ENCODE measurements at regions not wholly inside any gene's neighbourhood (a gene's known extent, or its start where the extent isn't known, plus 50 kb on each side); places are given as distances from the start of the nearest gene placed in this dataset.

- DNase-seq (ENCODE audit: low spot score): no peak
Measured at GRCh38 chr4:178028481-178028880, 586.2 kb upstream of the AGA start.

- DNase-seq (ENCODE audit: low spot score): peak; percentile 20
Measured at GRCh38 chr4:178037459-178038214, 595.4 kb upstream of the AGA start.

DNA sequence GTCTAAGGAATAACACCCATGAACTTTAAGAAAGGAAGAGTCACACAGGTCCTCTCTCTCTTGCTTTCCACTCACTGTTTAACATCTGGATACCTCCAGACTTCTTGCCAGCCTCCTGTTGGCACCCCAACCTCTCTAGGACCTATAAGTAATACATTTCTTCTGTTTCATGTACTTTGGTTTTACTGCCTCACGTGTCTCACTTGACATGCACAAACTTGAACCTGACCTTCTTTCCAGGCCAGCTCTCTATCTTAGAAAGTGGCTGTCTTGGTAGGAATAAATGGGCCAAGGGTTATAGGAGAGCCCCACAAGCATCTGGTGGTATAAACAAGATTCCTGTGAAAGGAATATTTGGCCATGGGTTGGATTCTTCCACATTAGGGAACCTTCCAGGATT lies 614.8 kb upstream of the AGA start:
- DNase-seq (ENCODE audit: low spot score): no peak

GRCh38 chr4:178063568-178063967 lies 621.3 kb upstream of the AGA start:
- no peak for DNase-seq (ENCODE audit: low spot score)

- peak; percentile 31 for DNase-seq (ENCODE audit: low spot score)
Measured at GRCh38 chr4:178066338-178066941, 624.2 kb upstream of the AGA start.

GRCh38 chr4:178068136-178068535 lies 625.9 kb upstream of the AGA start:
- DNase-seq (ENCODE audit: low spot score): no peak

DNA sequence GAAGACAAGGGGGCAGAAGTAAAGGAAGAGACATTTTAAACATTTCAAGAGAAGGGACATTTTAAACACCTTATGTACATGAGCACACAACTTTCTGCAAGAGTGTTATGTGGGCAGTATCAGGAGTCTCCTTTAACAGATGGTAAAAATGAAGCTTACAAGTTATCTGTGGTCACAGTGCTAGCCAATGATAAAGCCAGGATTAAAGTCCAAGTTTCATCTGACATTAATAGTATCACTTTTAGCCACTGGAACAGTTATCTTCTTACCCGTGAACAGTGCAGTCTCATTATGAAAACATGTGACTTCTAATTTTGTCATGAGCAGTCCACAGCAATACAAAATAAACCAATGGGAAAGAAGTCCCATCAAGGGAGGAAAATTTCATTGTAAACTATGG lies 627.9 kb upstream of the AGA start:
- DNase-seq (ENCODE audit: low spot score): no peak

- no peak for DNase-seq (ENCODE audit: low spot score)
Measured at GRCh38 chr4:178080312-178080711, 638.1 kb upstream of the AGA start.

DNA sequence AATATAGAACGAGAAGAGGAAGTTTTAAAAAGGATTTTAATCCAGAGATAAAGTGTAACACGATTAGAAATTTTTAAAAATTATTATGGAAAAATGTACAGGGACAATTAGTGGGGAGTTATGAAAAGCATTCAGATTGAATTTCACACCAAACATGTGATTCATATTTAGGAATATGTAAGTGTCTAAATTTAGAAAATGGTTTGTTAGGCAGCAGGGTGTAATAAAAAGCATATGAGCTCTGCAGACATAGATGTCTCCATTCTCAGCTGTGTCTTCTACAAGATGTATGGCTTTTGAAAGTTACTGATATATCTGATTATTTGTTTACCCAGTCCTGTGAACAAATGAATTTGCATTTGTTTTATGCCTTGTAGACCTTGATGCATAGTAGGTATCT lies 638.9 kb upstream of the AGA start:
- DNase-seq (ENCODE audit: low spot score): no peak

GRCh38 chr4:178081896-178082295 lies 639.7 kb upstream of the AGA start:
- no peak for DNase-seq (ENCODE audit: low spot score)

- no peak for DNase-seq (ENCODE audit: low spot score)
Measured at GRCh38 chr4:178082906-178083305, 640.7 kb upstream of the AGA start.

DNA sequence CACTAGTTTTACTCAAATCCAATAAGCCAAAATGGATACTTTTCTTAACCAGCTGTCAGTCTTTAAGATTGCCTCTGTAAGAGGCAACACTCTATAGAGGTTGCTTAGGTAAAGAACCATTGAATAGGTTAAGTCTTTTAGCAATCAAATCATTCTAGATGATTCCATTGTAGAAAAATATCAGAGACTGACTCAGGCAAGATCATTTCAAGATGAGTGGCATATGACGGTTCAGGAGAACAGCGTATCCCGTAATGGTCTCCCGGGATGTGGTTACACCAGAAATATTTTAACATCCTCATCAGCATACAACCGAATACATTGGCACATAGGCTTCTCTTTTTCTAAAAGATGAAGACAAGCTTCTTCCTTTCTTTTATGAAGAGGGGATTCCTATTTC lies 641.7 kb upstream of the AGA start:
- no peak for DNase-seq (ENCODE audit: low spot score)

DNA sequence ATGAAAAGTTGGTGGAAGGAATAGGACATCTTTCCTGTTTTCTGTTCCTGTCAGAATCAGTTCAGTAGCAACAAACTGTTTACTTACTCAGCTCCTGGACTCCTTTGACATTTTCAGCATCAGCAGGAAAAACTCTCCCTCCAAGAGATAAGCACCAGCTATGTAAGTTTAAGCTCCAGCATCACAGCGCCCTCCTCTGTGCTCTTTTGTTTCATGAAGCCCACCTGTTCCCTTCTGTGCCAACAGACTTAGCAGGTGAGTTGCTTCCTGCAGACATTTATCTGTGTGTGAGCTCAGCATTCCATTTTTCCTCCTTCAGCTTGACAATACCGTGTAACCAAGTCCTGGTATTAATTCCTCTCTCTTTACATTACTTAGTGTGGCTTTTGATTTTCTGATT lies 644.1 kb upstream of the AGA start:
- no peak for DNase-seq (ENCODE audit: low spot score)

GRCh38 chr4:178090640-178091411 lies 648.6 kb upstream of the AGA start:
- no peak for DNase-seq (ENCODE audit: low spot score)

GRCh38 chr4:178102139-178102538 lies 659.9 kb upstream of the AGA start:
- DNase-seq (ENCODE audit: low spot score): no peak

- no peak for DNase-seq (ENCODE audit: low spot score)
Measured at GRCh38 chr4:178105242-178105641, 663.0 kb upstream of the AGA start.

DNA sequence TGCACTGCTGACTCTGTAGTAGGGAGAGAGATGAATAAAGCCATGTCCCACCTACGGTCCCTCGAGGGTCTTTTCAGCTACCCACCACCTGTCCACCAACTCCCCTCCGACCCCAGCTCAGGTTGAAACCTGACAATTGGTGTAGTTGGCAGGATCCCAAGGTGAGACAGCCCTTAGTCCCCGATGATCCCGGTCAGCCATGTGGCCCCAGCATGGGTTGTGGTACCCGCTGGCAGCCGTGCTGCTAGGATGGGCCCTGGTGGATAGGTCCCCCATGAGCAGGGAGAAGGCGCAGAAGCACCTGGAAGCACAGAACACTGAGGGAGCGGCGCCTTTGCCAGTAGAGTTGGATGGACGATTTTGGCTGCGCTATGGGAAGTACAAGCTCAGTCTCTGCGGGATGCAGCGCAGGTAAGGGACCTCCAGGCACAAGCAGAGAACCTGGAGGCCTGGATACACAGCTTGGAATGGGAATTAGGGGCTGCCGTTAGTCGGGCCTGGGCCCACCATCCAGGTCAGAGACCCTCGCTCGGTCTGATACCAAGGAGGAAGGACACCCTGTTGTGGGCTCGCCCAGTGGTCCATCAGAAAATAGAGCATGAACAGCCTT lies 694.6 kb upstream of the AGA start:
- no peak for DNase-seq (ENCODE audit: low spot score)

DNA sequence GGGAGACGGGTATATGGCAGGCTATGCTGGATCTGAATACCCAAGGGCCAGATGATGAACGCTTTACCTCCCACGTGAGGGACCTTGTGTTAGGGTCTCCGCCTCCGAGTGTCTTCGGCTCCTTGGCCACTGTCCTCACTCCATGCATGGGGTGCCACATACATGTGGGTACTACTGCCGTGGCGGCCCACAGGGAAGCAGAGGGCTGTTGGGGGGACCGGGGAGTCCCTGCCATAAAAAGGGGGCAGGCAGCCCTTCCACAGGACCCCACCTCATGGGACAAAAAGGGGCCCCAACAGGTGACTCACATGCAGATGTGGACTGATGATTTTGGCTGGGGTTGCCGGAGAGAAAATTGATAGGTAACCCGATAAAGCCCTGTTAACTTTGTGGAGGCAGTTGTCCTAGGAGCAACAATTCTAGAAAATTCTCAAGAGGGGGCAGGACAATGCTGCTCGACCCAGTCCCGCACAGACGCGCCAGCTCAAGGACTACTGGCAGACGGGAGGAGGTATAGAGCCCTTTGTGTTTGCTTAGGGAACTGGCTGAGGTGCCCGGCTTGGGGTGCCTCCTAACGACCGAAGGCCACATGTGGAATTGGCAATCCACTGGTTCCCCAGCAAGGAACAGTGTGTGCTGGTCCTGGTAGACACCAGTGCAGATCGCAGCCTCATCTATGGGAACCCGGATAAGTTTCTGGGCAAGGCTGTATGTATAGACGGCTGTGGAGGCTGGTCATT lies 695.7 kb upstream of the AGA start:
- no peak for DNase-seq (ENCODE audit: low spot score)

DNA sequence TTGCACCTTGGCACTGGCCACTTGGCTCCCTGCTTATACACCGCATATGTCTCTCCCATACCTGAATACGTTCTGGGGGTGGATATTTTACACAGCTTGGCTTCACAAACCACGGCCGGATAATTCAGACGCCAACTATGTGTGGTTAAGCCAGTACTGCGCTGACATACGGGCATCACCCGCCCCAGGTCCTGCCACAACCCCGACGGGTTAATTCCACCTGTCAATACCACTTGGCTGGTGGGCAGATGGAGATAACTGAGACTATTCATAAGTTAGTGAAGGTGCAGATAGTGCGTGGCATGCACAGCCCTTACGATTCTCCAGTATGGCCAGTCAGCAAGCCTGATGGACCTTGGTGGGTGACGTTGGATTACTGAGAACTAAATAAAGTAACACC lies 696.3 kb upstream of the AGA start:
- no peak for DNase-seq (ENCODE audit: low spot score)

GRCh38 chr4:178140326-178140915 lies 698.2 kb upstream of the AGA start:
- DNase-seq (ENCODE audit: low spot score): no peak

GRCh38 chr4:178142724-178143123 lies 700.5 kb upstream of the AGA start:
- DNase-seq (ENCODE audit: low spot score): no peak
